Prostate gland (tissue), 2 donors: ENCODE measurements at regions not wholly inside any gene's neighbourhood (a gene's known extent, or its start where the extent isn't known, plus 50 kb on each side); places are given as distances from the start of the nearest gene placed in this dataset.

ENCODE experiments used
- CTCF ChIP-seq, 4 experiments: fragments of 200-600 bp in 2 of 4; fragments of 450-650 bp in 2 of 4; sonication (generic) in 2 of 4; IDR thresholded peaks; 1 replicate in 3 of 4; 2 replicates in 1 of 4; pipeline ENCODE4 v1.5.1; 2016 to 2019; ENCODE audit warnings: antibody characterized with exemption in 4 of 4, mild to moderate bottlenecking in 2 of 4, moderate library complexity in 2 of 4
- POLR2AphosphoS5 ChIP-seq: sonication (generic); formaldehyde crosslinking; IDR thresholded peaks from one replicate; pipeline ENCODE4 v1.6.1; 2017; ENCODE audit warnings: antibody characterized with exemption

DNA sequence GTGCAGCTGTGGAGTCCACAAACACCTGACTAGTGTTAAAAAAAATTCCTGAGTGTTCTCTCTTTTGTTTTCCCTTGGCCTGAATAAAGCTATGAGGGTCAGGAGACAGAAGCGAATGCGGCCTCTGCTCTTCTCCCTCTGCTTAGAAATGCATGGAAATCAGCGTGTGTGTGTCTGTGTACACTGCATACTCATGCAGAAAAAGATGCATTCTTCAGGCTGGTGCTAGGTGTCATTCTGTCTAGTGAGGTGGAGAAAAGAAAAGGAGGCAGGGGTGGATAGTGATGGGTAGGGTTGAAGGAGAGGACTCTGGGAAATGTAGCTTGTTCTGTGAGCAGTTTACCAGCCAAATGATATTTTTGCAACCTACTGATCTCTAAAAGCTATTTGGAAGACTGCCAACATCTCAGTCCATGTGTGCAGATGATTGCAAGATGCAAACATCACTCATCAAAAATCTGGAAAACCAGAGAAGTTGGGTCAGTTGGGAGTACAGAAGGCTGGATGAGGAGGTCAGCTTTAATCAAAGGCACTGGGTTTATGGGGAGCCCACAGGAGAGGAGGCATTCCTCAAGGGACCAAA lies 177.7 kb downstream of the INSIG2 start:
- TF ChIP-seq POLR2AphosphoS5 (no peak), CTCF (IDR thresholded peaks at IDR 0.05) (no peak)
